GM21526 (cell line): ENCODE measurements at regions not wholly inside any gene's neighbourhood (a gene's known extent, or its start where the extent isn't known, plus 50 kb on each side); places are given as distances from the start of the nearest gene placed in this dataset.
"Not testable (repeated sequence)": the region's sequence is repeated elsewhere in the genome, so short reads cannot be mapped to it uniquely, and the experiment has no call there.

Source experiments
- ATAC-seq: cut with Tn5 transposase; IDR thresholded peaks from one replicate; pipeline ENCODE4 v1.9.1; 2021; ENCODE audit warnings: moderate library complexity; ENCODE audit not compliant: unreplicated experiment, low FRiP score

- ATAC-seq, result peak; percentile 89
These were observed 1155.9 kb downstream of the TBC1D22A start for GRCh38 chr22:47918276-47918921.

- no peak for ATAC-seq
These were observed 1152.1 kb downstream of the TBC1D22A start for GRCh38 chr22:47914481-47915097.

- ATAC-seq, result no peak
These were observed 1140.3 kb downstream of the TBC1D22A start for GRCh38 chr22:47902646-47903180.

- no peak for ATAC-seq
These were observed 1139.5 kb downstream of the TBC1D22A start for GRCh38 chr22:47901911-47902310.

GRCh38 chr22:47899894-47900293, 1137.4 kb downstream of the TBC1D22A start:
- no peak for ATAC-seq

GRCh38 chr22:47898946-47899345, 1136.5 kb downstream of the TBC1D22A start:
- no peak for ATAC-seq

- ATAC-seq, result no peak
These were observed 1129.2 kb downstream of the TBC1D22A start for GRCh38 chr22:47891609-47892008.

- ATAC-seq, result no peak
These were observed 1126.4 kb downstream of the TBC1D22A start for GRCh38 chr22:47888817-47889216.

- no peak for ATAC-seq
These were observed 1122.3 kb downstream of the TBC1D22A start for GRCh38 chr22:47884775-47885174.

GRCh38 chr22:47884200-47884599, 1121.8 kb downstream of the TBC1D22A start:
- no peak for ATAC-seq

- no peak for ATAC-seq
These were observed 1121.3 kb downstream of the TBC1D22A start for GRCh38 chr22:47883757-47884156.

- ATAC-seq, result no peak
These were observed 1116.9 kb downstream of the TBC1D22A start for GRCh38 chr22:47879346-47879745.

GRCh38 chr22:47878460-47878859, 1116.0 kb downstream of the TBC1D22A start:
- no peak for ATAC-seq

- ATAC-seq, result no peak
These were observed 1110.5 kb downstream of the TBC1D22A start for GRCh38 chr22:47872761-47873535.

GRCh38 chr22:47865626-47866025, 1103.2 kb downstream of the TBC1D22A start:
- ATAC-seq, result no peak

GRCh38 chr22:47862394-47862793, 1099.9 kb downstream of the TBC1D22A start:
- no peak for ATAC-seq

GRCh38 chr22:47860907-47861306, 1098.5 kb downstream of the TBC1D22A start:
- ATAC-seq, result not testable (repeated sequence)

GRCh38 chr22:47859881-47860525, 1097.6 kb downstream of the TBC1D22A start:
- no peak for ATAC-seq

- no peak for ATAC-seq
These were observed 1096.4 kb downstream of the TBC1D22A start for GRCh38 chr22:47858773-47859306.

- no peak for ATAC-seq
These were observed 1092.2 kb downstream of the TBC1D22A start for GRCh38 chr22:47854680-47855079.

GRCh38 chr22:47854251-47854650, 1091.8 kb downstream of the TBC1D22A start:
- no peak for ATAC-seq
